Neural progenitor cell (in vitro differentiated cells): ENCODE measurements at regions not wholly inside any gene's neighbourhood (a gene's known extent, or its start where the extent isn't known, plus 50 kb on each side); places are given as distances from the start of the nearest gene placed in this dataset.

Experiments
- DNase-seq: peaks from one replicate; pipeline ENCODE4 v3.0.0-alpha.2; 2016; ENCODE audit warnings: low spot score
- H2AFZ ChIP-seq: fragments of 200-600 bp; sonication (generic); replicated peaks from 2 replicates; pipeline ENCODE4 v1.6.1; 2016; ENCODE audit warnings: antibody characterized with exemption
- H3F3A ChIP-seq: fragments of 200-600 bp; sonication (generic); 2 replicates; pipeline ENCODE4 v1.6.1; 2016; ENCODE audit warnings: antibody characterized with exemption, low read depth
- H3K27ac ChIP-seq: fragments of 200-600 bp; sonication (generic); 2 replicates; pipeline ENCODE4 v1.5.1; 2016; ENCODE audit warnings: mild to moderate bottlenecking
- H3K27me3 ChIP-seq: fragments of 200-600 bp; sonication (generic); 2 replicates; pipeline ENCODE4 v1.6.1; 2016; ENCODE audit warnings: mild to moderate bottlenecking, moderate library complexity
- H3K36me3 ChIP-seq: fragments of 200-600 bp; sonication (generic); 2 replicates; pipeline ENCODE4 v1.5.1; 2016
- H3K4me1 ChIP-seq: fragments of 200-600 bp; sonication (generic); 2 replicates; pipeline ENCODE4 v1.6.1; 2016; ENCODE audit warnings: mixed run types
- H3K4me2 ChIP-seq: fragments of 200-600 bp; sonication (generic); 2 replicates; pipeline ENCODE4 v1.6.1; 2016
- H3K4me3 ChIP-seq: fragments of 200-600 bp; sonication (generic); 2 replicates; pipeline ENCODE4 v1.5.1; 2016
- H3K79me2 ChIP-seq: fragments of 200-600 bp; sonication (generic); 2 replicates; pipeline ENCODE4 v1.6.1; 2016; ENCODE audit warnings: low read depth
- H3K9ac ChIP-seq: fragments of 200-600 bp; sonication (generic); 2 replicates; pipeline ENCODE4 v1.6.1; 2016
- H3K9me3 ChIP-seq: fragments of 200-600 bp; sonication (generic); 2 replicates; pipeline ENCODE4 v1.5.1; 2016; ENCODE audit warnings: low read depth
- H4K20me1 ChIP-seq: fragments of 200-600 bp; sonication (generic); 2 replicates; pipeline ENCODE4 v1.6.1; 2016; ENCODE audit warnings: low read depth
- H3K27ac Mint-ChIP-seq: 3 replicates; pipeline ENCODE4 v1.8.0; 2021; ENCODE audit warnings: mixed read lengths
- H3K27me3 Mint-ChIP-seq: 2 replicates; pipeline ENCODE4 v1.8.0; 2022; ENCODE audit warnings: low read depth, mild to moderate bottlenecking, inconsistent platforms, moderate library complexity, mixed read lengths; ENCODE audit not compliant: insufficient read depth
- H3K36me3 Mint-ChIP-seq: 3 replicates; pipeline ENCODE4 v1.8.0; 2021; ENCODE audit warnings: mixed read lengths
- H3K4me1 Mint-ChIP-seq: 3 replicates; pipeline ENCODE4 v1.8.0; 2021; ENCODE audit warnings: mixed read lengths
- H3K4me3 Mint-ChIP-seq: 3 replicates; pipeline ENCODE4 v1.8.0; 2021; ENCODE audit warnings: mild to moderate bottlenecking, moderate library complexity, mixed read lengths
- H3K9me3 Mint-ChIP-seq: 3 replicates; pipeline ENCODE4 v1.8.0; 2020; ENCODE audit warnings: mixed read lengths
- CTCF ChIP-seq: fragments of 200-600 bp; sonication (generic); IDR thresholded peaks from 2 replicates; pipeline ENCODE4 v1.5.1; 2017; ENCODE audit warnings: antibody characterized with exemption, mild to moderate bottlenecking
- EZH2 ChIP-seq: fragments of 200-600 bp; sonication (generic); IDR thresholded peaks from 2 replicates; pipeline ENCODE4 v1.6.1; 2017; ENCODE audit warnings: antibody characterized with exemption, mild to moderate bottlenecking, moderate library complexity
- EZH2phosphoT487 ChIP-seq: fragments of 200-600 bp; sonication (generic); IDR thresholded peaks from 2 replicates; pipeline ENCODE4 v1.6.1; 2017; ENCODE audit warnings: antibody characterized with exemption

GRCh38 chr12:73220951-73221350 is 948.8 kb downstream of the TRHDE start:
- Histone ChIP-seq H3K27me3 (no peaks in the 10 kb centered on the region), H2AFZ (no peak overlapping the region), H3F3A (no peaks in the 10 kb centered on the region), H4K20me1 (no peaks in the 10 kb centered on the region), H3K4me3 (no peak overlapping the region), H3K4me2 (no peak overlapping the region), H3K36me3 (no peaks in the 10 kb centered on the region), H3K79me2 (no peaks in the 10 kb centered on the region), H3K4me1 (no peaks in the 10 kb centered on the region), H3K9me3 (no peaks in the 10 kb centered on the region), H3K9ac (no peak overlapping the region), H3K27ac (no peak overlapping the region)
- peaks cover 1% of the 10 kb centered on the region for H3K27me3 Mint-ChIP-seq
- H3K9me3 Mint-ChIP-seq = peaks cover 2% of the 10 kb centered on the region
- H3K4me3 Mint-ChIP-seq = no peak overlapping the region
- DNase-seq = no peak
- no peak overlapping the region for H3K27ac Mint-ChIP-seq
- no peaks in the 10 kb centered on the region for H3K4me1 Mint-ChIP-seq
- no peaks in the 10 kb centered on the region for H3K36me3 Mint-ChIP-seq
- no peak for TF ChIP-seq EZH2phosphoT487
- TF ChIP-seq EZH2 = no peak
- TF ChIP-seq CTCF = no peak

GRCh38 chr12:73221398-73221797 is 949.2 kb downstream of the TRHDE start:
- Histone ChIP-seq H2AFZ (no peak overlapping the region), H3K4me1 (no peaks in the 10 kb centered on the region), H3K27me3 (no peaks in the 10 kb centered on the region), H3K4me3 (no peak overlapping the region), H3K36me3 (no peaks in the 10 kb centered on the region), H3F3A (no peaks in the 10 kb centered on the region), H3K9ac (no peak overlapping the region), H4K20me1 (no peaks in the 10 kb centered on the region), H3K4me2 (no peak overlapping the region), H3K79me2 (no peaks in the 10 kb centered on the region), H3K27ac (no peak overlapping the region), H3K9me3 (no peaks in the 10 kb centered on the region)
- Mint-ChIP-seq H3K27me3 (peaks cover 2% of the 10 kb centered on the region), H3K36me3 (no peaks in the 10 kb centered on the region), H3K9me3 (peaks cover 2% of the 10 kb centered on the region), H3K27ac (no peak overlapping the region), H3K4me3 (no peak overlapping the region), H3K4me1 (no peaks in the 10 kb centered on the region)
- no peak for DNase-seq
- no peak for TF ChIP-seq CTCF

GRCh38 chr12:73221836-73222235 is 949.7 kb downstream of the TRHDE start:
- no peak for DNase-seq
- H3K36me3 ChIP-seq = no peaks in the 10 kb centered on the region
- no peak overlapping the region for H3K4me2 ChIP-seq
- Mint-ChIP-seq H3K4me1 (no peaks in the 10 kb centered on the region), H3K27me3 (peaks cover 2% of the 10 kb centered on the region), H3K27ac (no peak overlapping the region), H3K36me3 (no peaks in the 10 kb centered on the region), H3K9me3 (peaks cover 2% of the 10 kb centered on the region), H3K4me3 (no peak overlapping the region)
- no peaks in the 10 kb centered on the region for H3K9me3 ChIP-seq
- H3K27ac ChIP-seq = no peak overlapping the region
- no peaks in the 10 kb centered on the region for H3K4me1 ChIP-seq
- no peak overlapping the region for H2AFZ ChIP-seq
- H3F3A ChIP-seq = no peaks in the 10 kb centered on the region
- no peak overlapping the region for H3K4me3 ChIP-seq
- no peaks in the 10 kb centered on the region for H3K27me3 ChIP-seq
- H3K9ac ChIP-seq = no peak overlapping the region
- no peaks in the 10 kb centered on the region for H3K79me2 ChIP-seq
- no peak for TF ChIP-seq EZH2
- TF ChIP-seq CTCF = no peak
- no peak for TF ChIP-seq EZH2phosphoT487
- no peaks in the 10 kb centered on the region for H4K20me1 ChIP-seq
